Stimulated activated CD8-positive, alpha-beta memory T cell treated with anti-CD3 and anti-CD28 coated beads, Interleukin-7, amount 100 ng/mL, for 4 hours (primary cell): ENCODE measurements at regions not wholly inside any gene's neighbourhood (a gene's known extent, or its start where the extent isn't known, plus 50 kb on each side); places are given as distances from the start of the nearest gene placed in this dataset.
"Not testable (repeated sequence)": the region's sequence is repeated elsewhere in the genome, so short reads cannot be mapped to it uniquely, and the experiment has no call there.

Experiments
- DNase-seq, 2 donors: peaks; one replicate each; pipeline ENCODE4 v3.0.0-alpha.2; 2020; ENCODE audit warnings: low read depth in 2 of 2

DNA sequence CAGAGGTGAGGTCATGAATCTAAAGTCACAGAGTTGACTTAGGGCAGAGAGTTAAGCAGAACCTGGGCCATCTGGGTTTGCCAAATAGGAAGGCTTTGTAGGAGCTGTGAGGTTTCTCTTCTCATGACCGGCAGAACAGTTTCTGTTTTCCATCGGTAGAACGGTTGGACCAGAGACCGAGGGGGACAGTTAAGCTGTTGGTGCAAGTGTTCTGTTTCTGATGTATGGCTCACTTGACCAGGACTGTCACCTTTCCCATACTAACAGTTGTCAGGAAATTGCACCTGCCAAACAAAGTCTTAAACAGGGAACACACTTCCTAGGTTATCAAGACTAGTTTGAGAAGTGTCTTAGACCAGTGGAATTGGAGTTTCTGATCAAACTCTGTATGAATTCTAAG is 158.3 kb downstream of the PDCD6IP start:
- DNase-seq, result no peak

GRCh38 chr3:33957176-33957575 is 158.7 kb downstream of the PDCD6IP start:
- no peak for DNase-seq

- DNase-seq, result no peak
Observed at GRCh38 chr3:33958661-33959060, 160.2 kb downstream of the PDCD6IP start.

- DNase-seq, result no peak
Observed at GRCh38 chr3:33962396-33962795, 164.0 kb downstream of the PDCD6IP start.

GRCh38 chr3:33970180-33970579 is 171.8 kb downstream of the PDCD6IP start:
- not testable (repeated sequence) for DNase-seq

DNA sequence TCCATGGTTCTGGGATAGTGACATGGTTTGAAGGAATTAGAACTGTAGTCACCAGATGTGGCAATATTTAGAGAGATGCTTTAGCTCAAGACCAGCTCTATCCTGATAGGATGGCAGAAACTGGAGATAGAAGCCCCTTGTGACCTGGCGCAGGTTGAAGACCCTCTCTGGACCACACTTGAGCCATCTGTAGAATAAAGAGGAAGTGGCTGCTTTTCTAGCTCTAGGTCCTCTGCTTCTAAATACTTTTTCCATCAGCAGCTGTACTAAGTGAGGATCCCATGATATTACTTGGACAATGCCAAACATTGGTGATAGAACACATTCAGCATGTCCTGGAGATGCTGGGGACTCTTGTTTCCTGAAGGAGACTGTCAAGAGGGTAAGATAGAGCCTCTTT is 172.6 kb downstream of the PDCD6IP start:
- DNase-seq, result no peak

- no peak for DNase-seq
Observed at GRCh38 chr3:33975463-33975862, 177.0 kb downstream of the PDCD6IP start.

GRCh38 chr3:33977227-33977626 is 178.8 kb downstream of the PDCD6IP start:
- DNase-seq, result no peak

GRCh38 chr3:33980252-33980651 is 181.8 kb downstream of the PDCD6IP start:
- no peak for DNase-seq

- DNase-seq, result no peak
Observed at GRCh38 chr3:33982269-33982798, 183.9 kb downstream of the PDCD6IP start.

DNA sequence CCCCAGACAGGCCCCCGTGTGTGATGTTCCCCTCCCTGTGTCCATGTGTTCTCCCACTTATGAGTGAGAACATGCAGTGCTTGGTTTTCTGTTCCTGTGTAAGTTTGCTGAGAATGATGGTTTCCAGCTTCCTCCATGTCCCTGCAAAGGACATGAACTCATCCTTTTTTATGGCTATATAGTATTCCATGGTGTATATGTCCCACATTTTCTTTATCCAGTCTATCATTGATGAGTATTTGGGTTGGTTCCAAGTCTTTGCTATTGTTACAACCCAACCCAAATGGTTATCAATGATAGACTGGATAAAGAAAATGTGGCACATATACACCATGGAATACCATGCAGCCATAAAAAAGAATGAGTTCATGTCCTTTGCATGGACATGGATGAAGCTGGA is 184.5 kb downstream of the PDCD6IP start:
- not testable (repeated sequence) for DNase-seq

DNA sequence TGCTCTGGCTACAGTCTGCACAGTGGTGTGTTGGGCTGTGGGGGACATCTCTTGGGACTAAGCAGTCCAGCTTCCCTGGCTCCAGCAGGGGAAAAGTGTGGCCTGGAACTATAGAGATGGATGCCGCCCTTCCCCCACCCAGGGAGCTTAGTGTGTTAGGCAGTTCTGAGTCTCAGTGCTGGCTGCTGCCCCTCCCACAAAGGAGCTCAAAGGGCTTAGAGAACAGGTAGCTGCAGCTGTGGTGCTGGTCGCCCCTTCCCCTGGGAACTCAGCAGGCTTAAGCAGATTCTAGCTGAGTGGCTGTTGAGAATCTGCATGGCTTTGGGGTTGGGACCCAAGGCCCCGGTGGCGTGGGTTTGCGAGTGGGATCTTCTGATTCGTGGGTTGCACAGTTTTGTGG is 190.8 kb downstream of the PDCD6IP start:
- no peak for DNase-seq

- no peak for DNase-seq
Observed at GRCh38 chr3:33991673-33992072, 193.2 kb downstream of the PDCD6IP start.

DNA sequence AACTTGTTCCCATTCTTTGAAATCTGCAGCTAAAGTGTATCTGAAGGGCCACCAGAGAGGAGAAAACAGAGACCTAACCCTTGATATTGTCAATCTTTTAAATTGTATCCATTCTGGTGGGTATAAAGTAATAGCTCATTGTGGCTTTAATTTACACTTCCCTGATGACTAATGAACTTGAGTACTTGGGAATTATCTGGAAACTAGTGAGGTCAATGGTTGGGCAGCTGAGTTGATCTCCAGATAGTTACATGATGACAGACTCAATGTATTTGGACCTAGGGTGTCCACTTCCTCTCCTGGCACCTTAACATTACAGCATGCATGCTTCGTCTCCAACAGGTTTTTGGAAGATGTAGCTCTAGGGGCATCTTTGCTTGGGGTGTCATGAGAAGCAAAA is 195.2 kb downstream of the PDCD6IP start:
- no peak for DNase-seq

- no peak for DNase-seq
Observed at GRCh38 chr3:33994568-33994967, 196.1 kb downstream of the PDCD6IP start.

- no peak for DNase-seq
Observed at GRCh38 chr3:34000301-34000700, 201.9 kb downstream of the PDCD6IP start.

- no peak for DNase-seq
Observed at GRCh38 chr3:34001022-34001421, 202.6 kb downstream of the PDCD6IP start.

GRCh38 chr3:34001990-34002389 is 203.6 kb downstream of the PDCD6IP start:
- no peak for DNase-seq

DNA sequence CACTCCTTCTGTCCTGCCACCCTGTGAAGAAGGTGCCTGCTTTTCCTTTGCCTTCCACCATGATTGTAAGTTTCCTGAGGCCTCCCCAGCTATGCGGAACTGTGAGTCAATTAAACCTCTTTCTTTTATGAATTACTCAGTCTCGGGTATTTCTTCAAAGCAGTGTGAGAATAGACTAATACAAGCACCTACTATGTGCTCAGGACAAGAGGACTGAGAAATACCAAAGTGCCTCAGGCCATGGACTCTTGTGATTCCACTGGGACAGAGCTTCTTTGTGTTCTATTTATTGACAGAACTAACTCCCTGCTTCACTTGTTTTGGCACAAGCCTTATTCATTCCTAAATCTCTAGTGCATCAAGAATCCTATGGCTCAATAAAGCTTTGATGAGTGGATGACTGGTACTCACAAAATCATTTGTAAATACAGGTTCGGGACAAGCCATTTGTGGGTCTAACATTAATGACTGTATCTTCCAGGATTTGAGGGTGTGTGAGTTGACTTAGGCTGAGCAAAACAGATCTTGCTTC is 204.2 kb downstream of the PDCD6IP start:
- no peak for DNase-seq

DNA sequence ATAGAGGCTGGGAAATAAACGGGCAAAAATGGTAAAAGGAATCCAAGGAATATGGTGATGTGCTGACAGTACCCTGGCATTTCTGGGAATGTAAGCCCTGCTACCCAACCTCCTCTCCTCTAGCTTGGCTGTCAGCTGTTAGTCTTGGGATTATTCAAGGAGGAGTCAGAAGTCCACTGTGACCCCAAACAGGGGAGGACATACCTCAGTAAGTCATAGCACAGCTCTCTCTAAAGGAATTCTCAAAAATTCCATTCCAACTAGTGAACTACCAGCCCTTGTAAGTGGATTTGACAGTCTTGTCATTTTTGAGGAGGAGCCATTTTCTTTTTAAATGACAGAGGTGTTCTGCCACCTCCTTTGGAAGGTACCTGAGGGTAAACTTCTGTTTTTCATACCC is 207.5 kb downstream of the PDCD6IP start:
- DNase-seq, result no peak

DNA sequence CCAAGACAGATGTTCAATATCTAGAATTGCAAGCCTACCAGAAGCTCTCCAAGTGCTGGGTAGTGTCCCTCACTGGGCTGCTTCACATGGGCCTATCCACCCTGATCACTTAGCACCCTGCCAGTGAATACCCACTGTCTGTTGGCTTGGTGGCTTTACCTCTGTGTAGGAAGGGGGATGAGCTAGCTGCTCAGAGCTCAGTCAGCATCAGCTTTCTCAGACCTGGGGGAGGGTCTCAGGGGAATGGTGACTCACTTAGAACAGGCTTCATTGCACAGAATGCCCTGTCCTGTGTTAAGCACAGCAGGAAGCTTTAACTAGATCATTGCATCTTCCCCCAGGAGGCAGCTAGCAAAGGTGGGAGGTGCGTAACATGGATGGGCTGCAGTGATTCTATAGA is 209.8 kb downstream of the PDCD6IP start:
- no peak for DNase-seq

- no peak for DNase-seq
Observed at GRCh38 chr3:34008836-34009809, 210.7 kb downstream of the PDCD6IP start.
